VCaP (cell line): ENCODE measurements at regions not wholly inside any gene's neighbourhood (a gene's known extent, or its start where the extent isn't known, plus 50 kb on each side); places are given as distances from the start of the nearest gene placed in this dataset.

ENCODE experiments used
- H3K27ac ChIP-seq: fragments of 450-650 bp; 2 replicates; pipeline ENCODE4 v1.5.1; 2017
- TF ChIP-seq, protein P1 (sequence below): fragments of 450-650 bp; conservative IDR thresholded peaks from 2 replicates; pipeline ENCODE4 v1.5.1; 2017; ENCODE audit warnings: mild to moderate bottlenecking, moderate library complexity

DNA sequence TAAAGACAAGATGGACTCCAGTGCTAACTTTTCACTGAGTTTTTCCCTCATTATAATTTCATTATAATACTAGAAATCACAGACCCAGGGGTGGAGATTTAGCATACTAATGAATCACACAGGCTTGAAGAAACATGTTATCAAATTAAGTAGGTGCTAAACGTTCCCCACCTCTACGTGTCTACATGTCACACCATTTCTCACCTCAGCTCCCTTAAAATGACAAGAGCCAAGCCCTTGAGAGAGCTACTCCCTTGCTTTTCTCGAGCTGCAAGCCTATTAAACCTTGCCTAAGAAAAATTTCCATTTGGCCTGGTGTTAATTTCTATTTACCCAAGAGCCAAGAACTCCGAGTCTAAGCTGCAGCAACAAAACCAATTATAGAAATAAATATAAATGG is 396.3 kb upstream of the NEGR1 start:
- H3K27ac ChIP-seq, result no peak overlapping the region
- TF ChIP-seq, protein P1, sequence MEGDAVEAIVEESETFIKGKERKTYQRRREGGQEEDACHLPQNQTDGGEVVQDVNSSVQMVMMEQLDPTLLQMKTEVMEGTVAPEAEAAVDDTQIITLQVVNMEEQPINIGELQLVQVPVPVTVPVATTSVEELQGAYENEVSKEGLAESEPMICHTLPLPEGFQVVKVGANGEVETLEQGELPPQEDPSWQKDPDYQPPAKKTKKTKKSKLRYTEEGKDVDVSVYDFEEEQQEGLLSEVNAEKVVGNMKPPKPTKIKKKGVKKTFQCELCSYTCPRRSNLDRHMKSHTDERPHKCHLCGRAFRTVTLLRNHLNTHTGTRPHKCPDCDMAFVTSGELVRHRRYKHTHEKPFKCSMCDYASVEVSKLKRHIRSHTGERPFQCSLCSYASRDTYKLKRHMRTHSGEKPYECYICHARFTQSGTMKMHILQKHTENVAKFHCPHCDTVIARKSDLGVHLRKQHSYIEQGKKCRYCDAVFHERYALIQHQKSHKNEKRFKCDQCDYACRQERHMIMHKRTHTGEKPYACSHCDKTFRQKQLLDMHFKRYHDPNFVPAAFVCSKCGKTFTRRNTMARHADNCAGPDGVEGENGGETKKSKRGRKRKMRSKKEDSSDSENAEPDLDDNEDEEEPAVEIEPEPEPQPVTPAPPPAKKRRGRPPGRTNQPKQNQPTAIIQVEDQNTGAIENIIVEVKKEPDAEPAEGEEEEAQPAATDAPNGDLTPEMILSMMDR, result no peak

DNA sequence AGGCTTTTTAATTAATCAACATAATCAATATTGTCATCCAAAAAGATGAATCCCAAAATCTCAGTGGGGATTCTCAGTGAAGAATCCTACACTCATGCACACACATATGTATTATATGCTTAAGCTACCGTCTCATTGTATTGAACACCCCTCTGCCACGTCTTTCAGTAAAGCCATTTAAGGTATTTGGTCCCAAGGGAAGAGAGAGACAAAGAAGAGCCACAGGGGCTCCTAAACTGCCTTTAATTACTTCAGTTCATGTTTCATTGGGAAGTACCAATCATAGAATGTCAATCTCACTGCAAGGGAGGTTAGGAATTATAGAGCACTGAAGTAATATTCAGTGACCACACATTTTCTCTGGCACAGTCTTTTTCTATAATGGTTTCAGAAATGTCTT is 388.6 kb upstream of the NEGR1 start:
- TF ChIP-seq, protein P1, result no peak

DNA sequence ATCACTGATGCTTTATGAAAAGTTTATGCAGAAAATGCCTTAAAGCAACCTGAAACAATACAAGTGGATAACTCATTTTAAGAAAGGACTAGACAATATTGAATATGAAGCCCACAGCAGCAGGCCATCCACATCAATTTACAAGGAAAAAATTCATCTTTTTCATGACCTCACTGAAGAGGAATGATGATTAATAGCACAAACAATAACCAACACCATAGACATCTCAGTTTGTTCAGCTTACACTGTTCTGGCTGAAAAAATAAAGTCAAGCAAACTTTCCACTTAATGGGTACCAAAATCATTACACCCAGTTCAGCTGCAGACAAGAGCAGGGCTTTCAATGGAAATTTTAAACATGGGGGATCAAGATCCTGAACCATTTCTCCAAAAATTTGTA is 380.6 kb upstream of the NEGR1 start:
- TF ChIP-seq, protein P1, result no peak
- no peak overlapping the region for H3K27ac ChIP-seq

More for the DNA sequence above, 388.6 kb upstream of the NEGR1 start:
- no peak overlapping the region for H3K27ac ChIP-seq

DNA sequence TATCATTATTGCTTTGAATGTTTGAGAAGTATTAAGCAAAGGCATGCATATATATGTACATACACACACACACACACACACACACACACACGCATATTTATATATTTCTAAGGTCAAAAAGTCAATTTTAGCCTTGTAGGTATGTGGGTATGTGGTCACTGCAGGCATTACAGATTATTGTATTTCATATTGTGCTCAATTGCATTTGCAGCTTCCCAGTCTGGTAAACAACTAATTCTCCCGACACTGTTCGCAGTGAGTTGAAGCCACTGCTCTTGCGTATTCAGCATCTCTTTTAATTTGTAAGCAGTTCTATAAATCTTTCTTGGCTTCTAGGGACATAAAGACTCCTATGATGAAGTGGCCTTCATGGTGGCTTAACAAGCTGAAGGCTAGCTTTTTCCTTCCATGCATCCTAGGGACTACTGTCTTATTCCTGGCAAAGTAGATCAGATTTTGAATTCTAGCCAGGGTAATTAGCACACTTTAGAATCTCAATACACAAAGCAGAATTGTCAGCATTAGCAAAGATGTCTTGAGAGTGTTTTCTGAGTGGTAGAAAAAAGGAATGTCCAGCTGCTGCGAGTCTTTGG is 368.6 kb upstream of the NEGR1 start:
- H3K27ac ChIP-seq, result no peak overlapping the region
- TF ChIP-seq, protein P1, result no peak

DNA sequence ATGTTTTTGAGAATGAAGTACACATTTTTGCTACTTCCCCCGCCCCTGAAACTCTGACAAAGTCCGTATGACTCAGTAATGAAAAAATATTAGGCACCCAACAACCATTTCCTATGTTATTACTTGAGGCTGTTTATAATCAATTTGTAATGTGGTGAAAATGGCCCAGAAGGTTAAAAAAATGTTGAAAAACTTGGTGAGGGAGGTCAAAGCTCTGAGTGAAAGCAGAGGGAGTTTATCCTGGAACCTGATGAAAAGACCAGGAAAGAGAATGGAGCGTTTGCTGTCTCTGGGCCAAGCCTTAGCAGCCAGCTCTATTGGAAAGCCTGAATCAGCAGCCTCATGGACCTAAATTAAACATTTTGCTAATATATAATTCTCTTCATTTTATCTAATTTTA is 367.7 kb upstream of the NEGR1 start:
- H3K27ac ChIP-seq, result no peak overlapping the region
- TF ChIP-seq, protein P1, result no peak

DNA sequence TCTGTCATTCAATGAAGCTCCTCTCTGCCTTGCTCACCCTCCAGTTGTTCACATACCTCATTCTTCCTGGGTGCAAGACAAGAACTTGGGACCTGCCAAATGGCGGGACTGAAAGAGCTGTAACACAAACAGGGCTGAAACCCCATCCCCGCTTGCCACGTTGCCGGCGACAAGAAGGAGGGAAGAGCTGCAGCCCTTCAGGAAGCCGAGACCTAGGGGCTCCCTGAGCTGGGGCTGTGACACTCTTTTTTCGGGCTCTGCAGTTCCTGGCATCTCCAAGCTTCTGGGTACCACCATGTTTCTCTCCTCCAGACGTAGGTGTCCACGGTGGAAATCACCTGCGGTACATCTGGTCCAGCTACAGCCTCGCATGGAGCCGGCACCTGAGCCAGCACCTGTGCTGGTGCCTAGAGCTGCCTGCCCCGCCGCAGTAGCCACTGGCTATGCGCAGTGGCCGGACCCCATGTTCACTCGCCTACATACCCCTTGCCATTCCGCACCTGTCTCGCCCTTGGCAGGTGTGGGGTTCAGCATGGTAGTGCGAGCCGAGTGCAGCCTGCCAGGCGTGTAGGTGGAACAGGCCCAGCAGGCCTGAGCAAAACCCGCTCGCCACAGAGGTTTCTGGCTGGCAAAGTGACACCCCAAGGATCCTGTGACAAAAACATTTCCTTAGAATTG is 367.0 kb upstream of the NEGR1 start:
- TF ChIP-seq, protein P1, result no peak
- H3K27ac ChIP-seq, result no peak overlapping the region

DNA sequence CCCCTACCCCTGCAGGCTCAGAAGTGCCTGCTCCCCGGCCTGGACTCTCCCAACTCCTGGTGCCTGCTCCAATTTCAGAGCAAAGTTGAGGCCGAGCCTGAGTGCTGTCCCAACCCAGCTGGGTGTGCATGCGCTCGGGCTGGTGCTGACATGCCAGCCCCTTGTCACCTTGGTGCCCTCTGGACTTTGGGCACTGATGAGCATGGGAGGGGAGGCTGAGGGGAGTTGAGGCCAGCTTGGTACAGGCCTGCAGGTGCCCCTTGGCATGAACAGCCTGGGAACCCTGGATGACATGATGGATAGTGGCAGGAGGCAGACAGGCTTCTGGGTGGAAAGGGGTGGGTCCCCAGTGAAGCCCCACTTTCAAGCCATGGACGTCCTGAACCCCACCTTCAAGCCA is 366.1 kb upstream of the NEGR1 start:
- no peak overlapping the region for H3K27ac ChIP-seq
- TF ChIP-seq, protein P1, result no peak
